ENCODE measurements at regions not wholly inside any gene's neighbourhood (a gene's known extent, or its start where the extent isn't known, plus 50 kb on each side); places are given as distances from the start of the nearest gene placed in this dataset.

DNA sequence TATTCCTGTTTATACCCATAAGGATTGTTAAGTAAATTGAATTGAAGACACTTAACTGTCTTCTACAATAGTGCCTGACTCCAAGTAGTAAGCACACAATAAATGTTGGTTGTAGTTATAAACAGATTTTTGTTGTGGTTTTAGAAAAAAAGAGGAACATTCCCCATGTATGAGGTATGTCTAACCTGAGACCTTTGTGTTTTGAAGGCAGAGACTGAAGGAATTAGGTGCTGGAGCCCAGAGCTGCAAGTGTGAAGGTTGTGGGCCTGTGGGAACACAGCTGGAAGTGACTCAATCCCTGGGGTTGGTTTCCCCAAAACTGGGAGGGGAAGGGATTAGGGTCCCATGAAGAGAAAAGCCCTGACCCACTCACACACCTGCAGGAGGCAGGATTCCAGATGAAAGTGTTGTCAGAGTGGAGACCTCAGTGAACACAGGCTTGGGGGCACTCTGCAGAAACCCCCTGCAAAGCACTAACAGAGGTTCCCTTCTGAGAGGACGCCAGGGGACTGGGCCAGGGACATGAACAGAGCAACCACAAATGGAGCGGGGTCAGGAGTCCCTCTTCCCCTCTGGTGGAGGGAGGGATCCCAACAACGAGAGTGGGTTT lies 265.1 kb upstream of the KLF14 start:
- no peak for DNase-seq

DNA sequence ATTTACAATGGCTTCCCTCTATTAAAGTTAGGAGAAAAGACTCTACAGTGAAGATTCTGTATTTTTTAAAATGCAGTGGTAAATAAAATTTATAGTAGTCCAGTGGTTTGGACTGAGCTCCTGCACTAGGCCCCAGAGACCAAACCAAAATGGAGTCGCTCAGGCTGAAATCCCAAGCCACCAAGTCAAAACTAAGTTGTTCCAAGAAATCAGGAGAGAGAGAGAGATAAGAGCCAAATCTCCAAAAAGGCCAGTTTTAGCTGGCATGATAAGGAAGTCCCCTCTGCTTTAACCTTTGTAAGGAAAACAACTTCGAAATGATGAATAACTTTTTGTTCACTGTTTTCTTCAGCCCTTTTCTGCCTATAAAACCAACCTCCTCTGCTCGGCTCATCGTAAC lies 265.9 kb upstream of the KLF14 start:
- DNase-seq = no peak

DNA sequence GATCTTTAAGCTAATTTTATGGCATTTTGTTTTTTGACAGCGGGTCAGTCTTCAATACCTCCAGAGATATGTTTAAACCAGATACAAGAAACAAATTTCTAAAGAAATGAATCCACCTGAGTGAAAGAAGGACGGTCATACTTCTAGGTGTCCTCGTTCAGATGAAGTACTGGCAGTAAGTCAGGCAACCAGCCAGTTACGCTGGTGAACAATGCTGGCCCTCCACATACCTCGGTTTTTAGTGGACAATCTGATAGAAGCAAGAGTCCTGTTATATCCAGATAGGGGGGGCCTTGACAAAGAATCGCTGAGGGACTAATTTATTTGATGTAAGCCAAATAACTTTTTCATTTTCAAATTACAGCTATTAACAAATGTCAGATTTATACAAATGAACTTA lies 266.4 kb upstream of the KLF14 start:
- DNase-seq = no peak

DNA sequence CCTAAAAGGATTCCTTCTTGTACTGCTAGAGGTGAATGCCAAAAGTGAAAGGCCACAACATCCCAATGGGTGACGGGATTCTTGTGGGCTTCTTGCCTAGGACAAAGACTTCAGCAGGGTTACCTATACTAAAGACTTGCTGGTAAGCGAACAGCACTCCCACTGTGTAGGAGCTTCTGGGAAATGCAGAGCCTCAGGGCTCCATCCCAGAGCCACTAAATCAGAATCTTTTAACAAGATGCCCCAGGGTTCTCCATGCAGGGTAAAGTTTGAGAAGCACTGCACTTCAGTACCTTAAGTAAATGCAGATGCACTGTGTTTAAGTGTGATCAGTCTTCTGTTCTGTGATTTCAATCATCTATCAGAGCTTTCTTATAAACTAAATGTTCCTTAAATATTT lies 266.9 kb upstream of the KLF14 start:
- DNase-seq = no peak

DNA sequence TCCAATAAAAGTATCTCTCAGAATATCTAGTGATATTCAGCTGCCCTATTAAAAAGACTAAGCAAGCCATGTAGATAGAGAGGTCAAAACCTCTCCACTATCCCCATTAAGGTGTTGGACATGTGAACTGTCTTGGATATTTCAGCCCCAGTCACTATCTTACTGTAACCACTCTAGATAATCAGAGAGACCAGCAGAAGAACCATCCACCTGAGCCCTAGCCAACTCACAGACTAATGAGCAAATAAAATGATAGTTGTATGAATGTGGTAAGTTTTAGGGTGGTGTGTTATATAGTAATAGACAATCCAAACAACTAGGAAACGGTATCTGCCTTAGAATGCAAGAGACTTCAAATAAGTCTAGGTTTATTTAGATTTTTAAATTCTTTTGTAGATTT lies 268.6 kb upstream of the KLF14 start:
- no peak for DNase-seq

DNA sequence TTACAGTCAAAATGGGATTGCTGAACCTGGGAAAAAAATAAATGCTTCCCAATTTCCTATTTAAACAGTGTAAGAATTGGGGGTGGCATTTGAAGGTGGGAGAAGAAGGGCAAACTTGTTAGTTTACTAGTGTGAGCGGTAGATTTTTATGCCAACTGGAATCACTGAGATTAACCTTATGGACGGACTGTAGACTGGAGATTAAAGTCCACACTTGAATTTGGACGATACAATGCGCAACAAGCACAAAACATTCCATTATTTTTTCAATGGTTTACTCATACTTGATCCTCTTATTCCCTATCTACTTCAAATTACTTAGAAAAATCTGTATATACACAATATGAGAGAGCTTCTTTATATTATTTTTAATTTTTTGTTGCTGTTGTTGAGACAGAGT lies 269.6 kb upstream of the KLF14 start:
- DNase-seq = no peak

DNA sequence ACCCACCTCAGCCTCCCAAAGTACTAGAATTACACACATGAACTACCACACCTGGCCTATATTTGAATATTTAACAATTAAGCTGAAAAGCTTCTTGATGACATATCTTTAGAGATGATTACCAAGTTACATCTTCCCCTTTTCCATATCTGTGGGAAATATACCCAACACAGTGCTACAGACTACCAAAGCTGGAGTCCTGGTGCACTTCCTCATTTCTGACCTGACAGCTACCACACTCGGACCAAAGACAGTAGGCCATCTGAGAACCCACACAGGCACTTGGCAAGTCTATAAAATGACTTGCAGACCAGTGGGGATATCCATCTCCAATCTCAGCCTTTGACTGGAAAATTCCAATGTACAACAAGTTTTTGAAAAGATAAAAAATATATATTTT lies 270.4 kb upstream of the KLF14 start:
- DNase-seq = peak; percentile 44 to 50

DNA sequence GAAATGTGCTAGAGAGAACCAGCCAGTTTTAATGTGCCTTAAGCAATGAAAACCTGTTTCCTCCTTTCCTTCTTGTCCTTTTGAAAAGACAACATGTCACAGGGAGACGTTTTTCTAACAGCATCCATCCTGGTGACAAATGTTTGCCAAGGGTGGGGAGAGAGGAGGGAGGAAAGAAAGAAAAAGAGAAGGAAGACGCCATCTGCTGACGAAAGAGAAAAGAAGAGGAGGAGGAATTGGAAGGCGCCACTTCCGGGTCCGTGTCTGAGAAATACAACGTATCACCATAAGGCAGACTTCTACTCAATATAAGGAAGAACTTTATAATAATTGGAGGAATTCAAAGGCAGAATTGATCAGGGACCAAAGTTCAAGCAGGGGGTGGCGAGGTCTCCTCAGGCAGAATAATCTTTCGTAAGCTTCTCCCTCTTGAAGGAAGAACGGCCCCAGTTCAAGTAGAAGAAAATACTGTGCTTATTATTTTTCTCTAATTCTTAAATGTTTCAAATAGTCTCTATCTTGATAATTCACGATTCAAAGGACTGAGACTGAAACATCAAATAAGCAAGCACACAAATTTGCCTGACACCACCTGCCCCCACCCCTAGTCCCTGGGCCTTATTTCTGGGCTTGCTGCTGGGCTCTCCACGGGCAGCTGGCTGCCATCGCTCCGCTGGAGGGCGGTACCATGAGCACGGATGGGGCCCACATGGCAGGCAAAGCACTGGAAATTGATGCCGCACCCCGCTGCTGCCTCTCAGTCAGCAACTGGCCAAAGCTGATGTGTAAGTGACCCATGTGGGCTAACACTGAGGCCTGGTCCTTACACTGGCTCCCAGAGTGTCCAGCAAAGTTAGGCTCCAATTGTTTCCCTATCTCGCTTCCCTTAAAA lies 273.7 kb upstream of the KLF14 start:
- peak; percentile 67 to 76 for DNase-seq

DNA sequence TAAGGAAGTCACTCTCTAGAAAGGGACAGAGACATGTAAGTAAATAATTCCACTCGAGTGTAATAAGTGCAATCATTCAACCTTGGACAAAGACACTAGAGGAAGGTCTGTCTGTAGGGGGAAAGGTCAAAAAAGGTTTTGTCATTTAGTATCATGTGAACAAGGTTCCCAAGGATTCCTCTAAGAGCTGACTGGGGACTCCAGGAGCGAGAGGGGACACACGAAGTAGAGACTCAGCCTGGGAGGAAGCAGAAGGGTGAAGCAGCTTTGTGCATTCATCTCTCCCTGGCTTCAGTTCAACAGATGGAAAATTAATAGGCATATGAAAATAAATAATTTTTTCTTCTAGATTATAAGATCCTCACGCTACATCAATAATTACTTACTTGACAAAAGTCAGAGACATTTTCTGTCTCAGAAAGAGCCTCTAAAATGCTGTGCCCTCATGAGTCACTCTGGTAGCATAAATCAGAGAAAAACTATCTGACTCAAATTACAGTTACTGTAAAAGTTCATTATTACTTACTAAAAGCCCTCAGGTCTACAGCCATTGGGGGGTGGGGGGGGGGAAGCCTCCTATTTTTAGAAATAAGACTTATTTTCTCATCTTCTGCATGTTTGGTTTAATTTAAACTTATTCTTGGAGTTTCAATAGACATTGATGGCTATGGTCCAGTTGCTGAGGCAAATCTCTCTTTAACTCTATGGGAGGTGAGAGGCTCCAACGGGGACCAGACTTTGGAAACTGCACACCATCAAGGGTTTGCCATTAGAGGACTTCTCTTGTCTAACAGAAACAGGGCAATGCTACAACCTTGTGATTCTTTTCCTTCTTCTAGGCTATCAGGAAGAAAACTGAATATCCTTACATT lies 275.1 kb upstream of the KLF14 start:
- DNase-seq = no peak

DNA sequence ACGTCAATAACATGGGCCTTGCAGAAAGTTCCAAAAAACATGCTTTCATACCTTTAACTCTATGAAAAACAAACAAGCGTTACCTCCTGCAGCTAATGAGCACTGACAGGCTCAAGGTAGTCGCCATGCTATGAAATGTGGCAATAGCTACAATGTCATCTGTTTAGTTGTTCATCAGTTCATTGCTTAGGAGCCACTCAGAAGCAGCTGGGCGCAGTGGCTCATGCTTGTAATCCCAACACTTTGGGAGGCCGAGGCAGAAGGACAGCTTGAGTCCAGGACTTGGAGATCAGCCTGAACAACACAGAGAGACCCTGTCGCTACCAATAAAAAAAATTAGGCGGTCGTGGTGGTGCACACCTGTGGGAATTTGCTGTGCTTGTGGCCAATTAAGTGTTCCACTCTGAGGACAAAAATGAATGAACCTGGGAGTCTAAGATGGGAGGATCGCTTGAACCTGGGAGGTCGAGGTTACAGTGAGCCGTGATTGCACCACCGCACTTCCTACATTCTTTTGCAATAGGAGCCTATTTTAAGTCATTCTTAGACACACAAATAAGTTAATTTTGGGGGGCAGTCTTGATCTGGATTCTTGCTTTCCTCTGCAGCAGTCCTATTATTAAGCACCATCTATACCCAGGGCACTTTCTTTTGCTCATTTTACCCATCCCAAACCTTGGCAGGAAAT lies 276.2 kb upstream of the KLF14 start:
- peak in 1 of 2 donors; percentile 46 for DNase-seq

DNA sequence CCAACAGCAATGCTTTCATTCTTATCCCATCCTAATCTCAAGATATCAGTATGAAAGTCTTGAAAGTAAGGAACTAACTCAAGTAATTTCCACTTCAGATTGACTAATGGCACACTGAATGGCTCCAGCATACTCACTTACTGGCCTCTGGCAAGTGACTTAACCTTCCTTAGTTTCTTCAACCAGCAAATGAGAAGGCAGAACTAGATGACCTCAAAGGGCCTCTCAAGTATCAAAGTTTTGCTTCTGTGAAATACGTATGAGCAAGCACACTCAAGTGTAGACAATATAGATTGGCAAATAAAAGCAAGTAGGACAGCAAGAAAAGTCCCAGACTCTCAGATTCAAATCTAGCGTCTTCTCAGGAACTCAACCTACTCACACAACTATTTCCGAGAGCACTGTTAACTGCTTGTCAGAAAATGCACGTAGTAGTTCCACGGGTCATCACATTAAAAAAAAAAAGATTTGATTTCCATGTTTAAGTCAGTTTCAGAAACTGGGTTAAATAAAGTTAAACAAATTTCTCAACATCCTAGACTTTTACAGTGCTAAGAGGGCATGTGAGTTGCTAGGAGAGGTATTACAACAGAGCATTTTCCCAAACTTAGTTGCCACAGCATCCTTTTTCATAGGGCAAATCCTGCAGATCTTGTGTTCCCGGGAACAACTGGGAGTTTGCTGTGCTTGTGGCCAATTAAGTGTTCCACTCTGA lies 276.9 kb upstream of the KLF14 start:
- peak; percentile 81 to 92 for DNase-seq

DNA sequence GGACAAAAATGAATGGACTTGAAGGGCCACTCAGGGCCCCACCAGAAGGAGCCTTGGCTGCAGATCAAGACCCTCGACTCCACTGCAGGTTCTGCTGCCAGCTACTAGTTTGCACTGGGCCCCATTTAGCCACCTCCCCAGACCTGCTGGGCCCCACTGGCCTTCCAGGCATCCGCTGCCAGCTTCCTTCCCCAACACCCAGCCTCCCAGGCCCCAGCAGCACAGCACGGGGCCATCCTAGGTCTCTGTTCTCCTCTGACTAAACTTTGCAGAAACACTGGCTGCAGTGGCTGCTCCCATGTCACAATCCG lies 277.4 kb upstream of the KLF14 start:
- DNase-seq = no peak

DNA sequence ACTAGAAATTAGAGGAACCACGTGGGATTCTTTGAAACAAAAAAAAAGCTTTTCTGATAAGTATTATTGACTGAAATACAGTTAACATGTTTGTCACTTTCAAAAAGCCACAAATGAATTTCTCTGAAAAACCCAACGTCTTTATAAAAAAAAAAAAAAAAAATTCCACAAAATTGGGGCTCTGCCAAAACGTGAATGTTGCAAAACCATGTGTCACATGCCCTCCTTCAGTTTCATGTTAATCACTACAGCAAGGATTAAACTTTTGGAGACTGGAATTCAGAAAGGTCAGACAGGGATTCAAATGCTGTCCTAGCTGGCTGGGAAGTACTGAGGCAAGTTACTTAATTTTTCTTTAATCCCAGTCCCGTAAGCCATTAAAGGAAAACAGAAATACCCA lies 278.0 kb upstream of the KLF14 start:
- DNase-seq = peak in 1 of 2 donors; percentile 75

DNA sequence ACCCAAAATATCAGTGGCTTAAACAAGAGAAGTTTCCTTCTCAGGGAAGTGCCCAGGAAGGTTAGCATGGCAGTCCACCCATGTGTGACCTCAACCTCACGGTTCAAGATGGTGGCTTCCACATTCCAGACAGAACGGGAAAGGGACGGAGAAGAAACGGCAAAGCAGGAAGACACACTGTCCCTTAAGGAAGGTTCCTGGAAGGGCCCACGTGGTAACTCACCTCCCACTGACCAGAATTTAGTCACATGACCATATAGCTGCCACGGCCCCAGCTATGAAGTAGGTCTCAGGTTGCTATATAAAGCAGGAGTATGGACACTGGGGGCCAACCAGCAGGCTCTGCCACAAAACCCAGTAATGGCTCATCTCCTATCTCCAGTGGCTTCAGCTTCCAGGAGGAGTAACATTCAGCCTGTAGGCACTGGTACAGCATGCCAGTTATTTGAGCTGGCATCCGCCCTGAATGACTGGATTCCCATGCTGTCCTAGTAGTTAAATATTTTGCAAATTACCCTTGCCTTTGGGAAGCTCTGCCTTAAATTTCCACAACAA lies 278.5 kb upstream of the KLF14 start:
- no peak for DNase-seq

DNA sequence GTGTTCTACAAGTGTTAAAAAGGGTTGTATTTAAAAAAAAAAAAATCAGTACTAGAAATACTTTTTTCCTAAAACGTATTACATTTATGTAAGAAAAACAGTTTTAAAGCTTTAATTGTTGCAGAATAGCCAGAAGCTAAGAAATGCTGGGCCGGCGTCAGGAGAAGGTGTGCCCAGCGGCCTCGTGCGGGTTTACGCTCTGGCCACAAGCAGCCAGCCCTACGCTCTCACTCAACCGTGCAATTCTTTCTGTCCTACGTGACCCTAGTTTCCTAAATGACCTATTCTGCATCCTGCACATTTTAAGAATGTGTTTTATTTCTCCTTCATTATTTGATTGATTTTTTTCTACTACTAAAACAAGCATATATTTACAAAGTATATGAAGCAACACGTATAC lies 279.7 kb upstream of the KLF14 start:
- no peak for DNase-seq

DNA sequence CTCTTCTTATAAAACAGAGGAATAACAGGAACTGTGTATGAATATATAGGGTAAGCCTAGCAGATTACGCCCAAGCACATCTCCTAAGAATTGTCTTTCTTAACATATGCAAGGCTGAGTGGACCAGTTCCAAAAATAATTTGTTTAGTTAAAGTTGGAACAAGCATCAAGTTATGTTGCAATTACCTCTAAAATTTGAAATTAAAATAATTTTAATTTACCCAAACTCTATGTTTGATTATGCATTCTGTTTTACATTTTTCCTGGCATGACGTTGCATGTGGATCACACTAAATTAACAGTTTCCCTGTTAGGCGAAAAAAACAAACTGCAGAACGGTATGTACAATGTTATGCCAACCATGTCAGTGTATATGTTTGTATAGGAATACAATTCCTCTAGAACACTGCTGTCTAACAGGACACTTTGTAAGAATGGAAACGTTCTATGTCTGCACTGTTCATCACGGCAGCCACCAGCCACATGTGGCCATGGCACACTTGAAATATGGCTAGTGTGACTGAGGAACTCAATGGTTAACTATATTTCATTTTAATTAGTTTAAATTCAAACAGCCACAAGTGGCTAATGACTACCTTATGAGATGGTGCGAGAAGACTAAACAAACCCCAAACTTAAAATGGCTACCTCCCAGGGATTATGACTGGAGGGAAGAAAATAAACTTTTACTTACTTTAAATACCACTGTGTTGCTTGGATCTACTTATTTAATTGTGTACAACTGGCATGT lies 281.1 kb upstream of the KLF14 start:
- no peak for DNase-seq

DNA sequence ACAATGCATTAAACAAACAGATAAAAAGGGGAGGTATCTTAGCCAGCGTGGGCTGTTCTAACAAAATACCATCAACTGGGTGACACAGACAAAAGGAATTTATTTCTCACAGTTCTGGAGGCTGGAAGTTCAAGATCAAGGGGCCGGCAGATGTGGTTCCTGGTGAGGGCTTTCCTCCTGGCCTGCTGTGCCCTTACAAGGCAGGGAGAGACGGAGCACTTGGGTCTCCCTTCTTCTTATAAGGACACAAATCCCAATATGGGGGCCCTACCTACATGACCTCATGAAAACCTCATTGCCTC lies 281.6 kb upstream of the KLF14 start:
- no peak for DNase-seq

DNA sequence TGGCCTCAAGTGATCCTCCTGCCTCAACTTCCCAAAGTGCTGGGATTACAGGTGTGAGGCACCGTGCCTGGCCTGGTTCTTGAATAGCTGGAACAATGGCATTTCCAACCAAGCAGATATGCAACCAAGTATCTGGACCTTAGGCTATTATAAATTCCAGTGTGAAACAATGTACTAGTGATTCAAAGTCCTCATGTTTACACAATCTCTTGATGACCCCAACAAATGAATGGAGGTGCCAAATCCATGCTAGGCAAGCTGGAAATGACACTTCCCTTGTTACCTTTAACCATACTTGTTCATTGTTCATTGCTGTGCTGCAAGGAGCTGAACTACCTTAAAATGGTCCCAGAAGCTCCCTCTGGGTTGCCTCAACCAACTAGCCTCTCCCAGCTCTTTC lies 282.2 kb upstream of the KLF14 start:
- DNase-seq = no peak

DNA sequence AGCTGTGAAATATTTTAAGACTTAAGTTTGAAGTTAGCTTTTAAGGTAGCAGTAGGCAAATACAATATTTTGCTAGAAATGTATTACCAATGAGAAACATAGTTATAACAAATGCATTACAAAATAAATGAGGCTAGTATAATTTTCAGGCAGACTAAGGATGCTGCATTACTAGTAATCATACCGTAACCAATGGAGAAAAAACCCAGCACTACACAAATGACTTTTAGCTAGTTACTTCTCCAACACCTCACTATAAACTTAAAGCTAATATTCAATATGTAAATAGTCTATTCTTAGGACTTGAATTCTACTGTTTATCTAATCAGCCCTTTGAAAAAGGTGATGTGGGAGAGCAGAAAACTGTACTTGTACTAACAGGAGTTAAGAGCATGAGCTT lies 285.3 kb upstream of the KLF14 start:
- DNase-seq = no peak

DNA sequence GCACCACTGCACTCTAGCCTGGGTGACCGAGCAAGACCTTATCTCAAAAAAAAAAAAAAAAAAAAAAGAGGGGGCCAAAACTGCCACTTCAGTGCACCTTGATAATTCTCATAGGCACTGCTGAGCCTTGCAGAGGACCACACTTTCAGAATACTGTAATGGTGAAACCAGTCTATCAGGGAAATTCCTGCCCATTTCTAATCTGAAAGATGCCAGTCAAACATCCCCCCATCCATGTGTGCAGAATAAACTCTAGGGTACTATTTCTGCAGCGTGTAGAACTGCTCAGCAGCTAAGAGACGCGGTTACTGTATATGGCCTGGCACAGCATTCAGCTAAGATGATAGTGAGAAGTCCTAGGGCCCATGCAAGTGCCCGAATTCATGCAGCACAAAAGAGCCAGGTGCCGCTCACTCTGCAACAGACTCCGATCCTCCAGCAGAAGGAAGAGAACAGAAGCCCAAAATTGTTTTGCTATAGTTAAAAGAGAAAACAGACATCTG lies 286.8 kb upstream of the KLF14 start:
- DNase-seq = no peak

DNA sequence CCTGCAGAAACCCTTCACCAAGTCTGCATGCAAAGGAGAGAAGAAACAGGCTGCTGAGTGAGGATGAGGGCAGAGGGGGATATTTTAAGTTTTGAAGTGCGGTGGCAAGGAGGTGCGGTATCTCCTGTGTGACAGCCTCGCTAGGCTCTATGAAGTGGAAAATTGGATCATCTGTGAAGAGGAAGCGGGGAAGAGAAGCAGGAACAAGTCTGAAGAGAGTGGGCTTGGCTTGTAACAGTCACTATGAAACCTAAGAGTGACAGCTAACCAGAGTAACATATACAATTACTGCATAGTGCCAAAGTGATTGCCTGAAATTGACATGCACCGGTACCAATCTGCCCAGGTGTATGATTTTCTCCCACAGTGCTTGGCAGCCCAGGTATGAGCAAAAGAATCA lies 287.5 kb upstream of the KLF14 start:
- DNase-seq = peak; percentile 23 to 49
